Neural crest cell (in vitro differentiated cells): ENCODE measurements at regions not wholly inside any gene's neighbourhood (a gene's known extent, or its start where the extent isn't known, plus 50 kb on each side); places are given as distances from the start of the nearest gene placed in this dataset.

Experiments
- DNase-seq: peaks from one replicate; pipeline ENCODE4 v3.0.0; 2021; ENCODE audit warnings: low read depth, mixed read lengths, low spot score
- H3K27ac Mint-ChIP-seq: one replicate; pipeline ENCODE4 v1.8.0; 2021; ENCODE audit warnings: mild to moderate bottlenecking, mixed read lengths; ENCODE audit not compliant: unreplicated experiment
- H3K27me3 Mint-ChIP-seq: 2 replicates; pipeline ENCODE4 v1.8.0; 2021; ENCODE audit warnings: low read depth, mild to moderate bottlenecking, mixed read lengths
- H3K36me3 Mint-ChIP-seq: 2 replicates; pipeline ENCODE4 v1.8.0; 2021; ENCODE audit warnings: low read depth, mild to moderate bottlenecking, mixed read lengths
- H3K4me1 Mint-ChIP-seq: 2 replicates; pipeline ENCODE4 v1.8.0; 2021; ENCODE audit warnings: mixed read lengths
- H3K4me3 Mint-ChIP-seq: one replicate; pipeline ENCODE4 v1.8.0; 2021; ENCODE audit warnings: mild to moderate bottlenecking, mixed read lengths
- H3K9me3 Mint-ChIP-seq: 2 replicates; pipeline ENCODE4 v1.8.0; 2021; ENCODE audit warnings: mixed read lengths
- TF ChIP-seq, protein P1 (sequence below): fragments of 200-600 bp; sonication (generic); conservative IDR thresholded peaks from 2 replicates; pipeline ENCODE4 v1.5.0; 2021; ENCODE audit warnings: antibody characterized with exemption, mild to moderate bottlenecking

DNA sequence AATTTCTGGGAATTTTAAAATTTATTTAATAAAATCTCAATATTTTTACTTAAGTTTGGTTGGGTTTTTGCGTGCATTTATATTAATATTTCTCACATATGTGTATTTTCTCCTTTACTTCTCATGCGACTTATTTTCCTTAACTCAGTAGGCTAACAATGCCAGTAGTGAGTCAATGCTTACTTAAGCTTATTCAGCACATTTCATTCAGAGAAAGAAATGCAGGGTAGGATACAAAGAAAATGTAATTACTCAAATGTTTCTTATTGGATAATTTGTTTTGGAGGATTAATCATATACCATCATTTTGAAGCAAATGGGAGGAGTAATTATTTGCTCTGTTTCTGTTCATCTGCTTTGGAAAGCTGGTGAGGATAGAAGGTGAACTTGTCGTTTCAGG is 623.5 kb downstream of the POM121L12 start:
- H3K36me3 Mint-ChIP-seq = no peaks in the 10 kb centered on the region
- DNase-seq = no peak
- no peaks in the 10 kb centered on the region for H3K4me1 Mint-ChIP-seq
- no peak overlapping the region for H3K4me3 Mint-ChIP-seq
- no peak overlapping the region for H3K27ac Mint-ChIP-seq
- peaks cover 6% of the 10 kb centered on the region for H3K9me3 Mint-ChIP-seq
- TF ChIP-seq, protein P1, sequence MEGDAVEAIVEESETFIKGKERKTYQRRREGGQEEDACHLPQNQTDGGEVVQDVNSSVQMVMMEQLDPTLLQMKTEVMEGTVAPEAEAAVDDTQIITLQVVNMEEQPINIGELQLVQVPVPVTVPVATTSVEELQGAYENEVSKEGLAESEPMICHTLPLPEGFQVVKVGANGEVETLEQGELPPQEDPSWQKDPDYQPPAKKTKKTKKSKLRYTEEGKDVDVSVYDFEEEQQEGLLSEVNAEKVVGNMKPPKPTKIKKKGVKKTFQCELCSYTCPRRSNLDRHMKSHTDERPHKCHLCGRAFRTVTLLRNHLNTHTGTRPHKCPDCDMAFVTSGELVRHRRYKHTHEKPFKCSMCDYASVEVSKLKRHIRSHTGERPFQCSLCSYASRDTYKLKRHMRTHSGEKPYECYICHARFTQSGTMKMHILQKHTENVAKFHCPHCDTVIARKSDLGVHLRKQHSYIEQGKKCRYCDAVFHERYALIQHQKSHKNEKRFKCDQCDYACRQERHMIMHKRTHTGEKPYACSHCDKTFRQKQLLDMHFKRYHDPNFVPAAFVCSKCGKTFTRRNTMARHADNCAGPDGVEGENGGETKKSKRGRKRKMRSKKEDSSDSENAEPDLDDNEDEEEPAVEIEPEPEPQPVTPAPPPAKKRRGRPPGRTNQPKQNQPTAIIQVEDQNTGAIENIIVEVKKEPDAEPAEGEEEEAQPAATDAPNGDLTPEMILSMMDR = no peak
- no peaks in the 10 kb centered on the region for H3K27me3 Mint-ChIP-seq

DNA sequence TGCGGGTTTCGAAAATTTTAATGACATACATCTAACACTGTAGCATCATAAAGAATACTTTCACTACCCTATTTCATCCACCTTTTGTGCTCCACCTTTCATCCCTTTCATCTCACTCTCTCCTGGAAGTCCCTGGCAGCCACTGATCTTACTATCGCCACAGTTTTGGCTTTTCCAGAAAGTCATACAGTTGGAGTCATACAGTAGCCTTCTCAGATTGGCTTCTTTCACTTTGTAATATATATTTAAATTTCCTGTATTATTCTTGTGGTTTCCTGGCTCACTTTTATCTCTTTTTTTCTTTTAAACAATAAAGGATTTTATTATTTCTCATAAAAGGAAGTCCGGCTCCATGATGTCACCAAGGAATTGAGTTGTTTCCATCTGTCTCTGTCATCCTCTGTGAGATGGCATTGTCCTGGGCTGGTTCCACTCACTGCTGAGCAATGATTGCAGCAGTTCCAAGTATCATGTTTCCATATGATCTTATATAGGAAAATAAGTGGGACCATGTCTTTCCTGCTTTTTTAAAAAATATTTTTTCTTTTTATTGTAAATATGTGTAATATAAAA is 626.3 kb downstream of the POM121L12 start:
- no peak for DNase-seq
- Mint-ChIP-seq H3K36me3 (no peaks in the 10 kb centered on the region), H3K4me1 (no peaks in the 10 kb centered on the region), H3K27me3 (no peaks in the 10 kb centered on the region), H3K27ac (no peak overlapping the region), H3K9me3 (peaks cover 7% of the 10 kb centered on the region), H3K4me3 (no peak overlapping the region)
- TF ChIP-seq, protein P1 = no peak

DNA sequence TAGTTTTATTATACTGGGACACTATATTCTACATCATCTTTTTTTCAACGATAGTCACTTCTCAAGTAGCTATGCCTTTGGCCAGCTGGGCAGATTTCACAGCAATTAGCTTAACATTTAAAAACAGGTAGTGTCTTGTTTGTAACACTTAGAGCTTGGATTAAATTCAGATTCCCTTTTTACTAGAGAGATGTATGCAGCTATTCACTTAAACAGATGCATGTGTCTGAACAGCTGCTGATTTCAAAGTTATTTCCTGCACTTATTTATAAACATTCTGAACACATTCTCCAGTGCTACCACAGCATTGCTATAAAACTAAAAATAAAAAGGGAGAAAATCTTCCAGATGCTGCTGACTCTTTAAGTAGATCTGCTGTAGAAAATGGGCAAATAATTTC is 637.2 kb downstream of the POM121L12 start:
- Mint-ChIP-seq H3K27ac (no peak overlapping the region), H3K9me3 (peaks cover 3% of the 10 kb centered on the region), H3K4me3 (no peak overlapping the region), H3K36me3 (no peaks in the 10 kb centered on the region), H3K27me3 (no peaks in the 10 kb centered on the region), H3K4me1 (no peaks in the 10 kb centered on the region)
- no peak for DNase-seq
- TF ChIP-seq, protein P1 = no peak

DNA sequence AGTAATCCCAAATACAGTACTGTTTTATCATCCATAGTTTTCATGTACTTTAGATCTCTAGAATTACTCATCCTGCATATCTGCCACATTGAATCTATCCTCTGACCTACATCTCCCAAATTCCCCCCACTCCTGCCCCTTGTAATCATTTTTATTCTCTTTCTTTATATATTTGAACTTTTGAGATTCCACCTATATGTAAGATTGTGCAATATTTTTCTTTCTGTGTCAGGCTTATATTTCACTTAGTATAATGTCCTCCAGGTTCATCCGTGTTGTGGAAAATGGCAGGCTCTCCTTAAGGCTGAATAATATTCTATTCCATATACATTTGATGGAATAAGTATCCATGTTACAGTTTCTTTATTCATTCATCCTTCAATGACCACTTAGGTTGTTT is 640.4 kb downstream of the POM121L12 start:
- Mint-ChIP-seq H3K4me3 (no peak overlapping the region), H3K27me3 (no peaks in the 10 kb centered on the region), H3K36me3 (no peaks in the 10 kb centered on the region), H3K4me1 (no peaks in the 10 kb centered on the region), H3K9me3 (peaks cover 10% of the 10 kb centered on the region), H3K27ac (no peak overlapping the region)
- TF ChIP-seq, protein P1 = no peak
- no peak for DNase-seq

DNA sequence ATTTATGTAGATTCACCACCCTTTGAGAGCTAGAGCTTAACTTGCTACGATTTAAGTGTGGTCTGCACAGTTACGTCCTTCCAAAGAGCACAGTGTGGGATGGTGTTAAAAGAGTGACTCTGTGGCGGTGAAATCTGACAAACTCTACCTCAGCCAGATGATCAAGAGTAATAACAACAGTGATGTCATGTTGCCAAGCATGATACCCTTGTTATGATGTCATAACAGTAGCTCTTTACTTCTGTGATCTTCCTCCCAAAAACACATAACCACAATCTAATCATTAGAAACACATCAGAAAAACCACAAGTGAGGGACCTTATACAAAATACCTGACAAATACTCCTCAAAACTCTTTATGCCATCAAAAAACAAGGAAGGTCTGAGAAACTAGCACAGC is 649.3 kb downstream of the POM121L12 start:
- Mint-ChIP-seq H3K9me3 (peaks cover 2% of the 10 kb centered on the region), H3K36me3 (no peaks in the 10 kb centered on the region), H3K27me3 (no peaks in the 10 kb centered on the region), H3K27ac (no peak overlapping the region), H3K4me3 (no peak overlapping the region), H3K4me1 (no peaks in the 10 kb centered on the region)
- DNase-seq = no peak
- TF ChIP-seq, protein P1 = no peak
